ENCODE measurements at regions not wholly inside any gene's neighbourhood (a gene's known extent, or its start where the extent isn't known, plus 50 kb on each side); places are given as distances from the start of the nearest gene placed in this dataset.

GRCh38 chr10:63769367-63769766 is 248.2 kb downstream of the REEP3 start:
- no peak for DNase-seq (ENCODE audit: low read depth, low spot score)
- Histone ChIP-seq H3K9ac (ENCODE audit: insufficient read length, low read depth) (no peak overlapping the region), H3K4me1 (ENCODE audit: insufficient read depth, insufficient read length) (peaks cover 2% of the 10 kb centered on the region), H3K4me3 (ENCODE audit: insufficient read length, low read depth) (no peak overlapping the region), H3K9me3 (ENCODE audit: insufficient read depth, low read length) (no peaks in the 10 kb centered on the region), H3K36me3 (ENCODE audit: insufficient read depth, insufficient read length, low read length) (no peaks in the 10 kb centered on the region), H3K27me3 (ENCODE audit: insufficient read depth, insufficient read length) (no peaks in the 10 kb centered on the region)
- TF ChIP-seq ZNF274 (IDR thresholded peaks at IDR 0.05; ENCODE audit: low read depth, low read length) (no peak), SUZ12 (IDR thresholded peaks at IDR 0.05; ENCODE audit: extremely low read depth, insufficient read depth, insufficient read length) (no peak), YY1 (IDR thresholded peaks at IDR 0.05; ENCODE audit: insufficient read depth, insufficient read length) (no peak)

DNA sequence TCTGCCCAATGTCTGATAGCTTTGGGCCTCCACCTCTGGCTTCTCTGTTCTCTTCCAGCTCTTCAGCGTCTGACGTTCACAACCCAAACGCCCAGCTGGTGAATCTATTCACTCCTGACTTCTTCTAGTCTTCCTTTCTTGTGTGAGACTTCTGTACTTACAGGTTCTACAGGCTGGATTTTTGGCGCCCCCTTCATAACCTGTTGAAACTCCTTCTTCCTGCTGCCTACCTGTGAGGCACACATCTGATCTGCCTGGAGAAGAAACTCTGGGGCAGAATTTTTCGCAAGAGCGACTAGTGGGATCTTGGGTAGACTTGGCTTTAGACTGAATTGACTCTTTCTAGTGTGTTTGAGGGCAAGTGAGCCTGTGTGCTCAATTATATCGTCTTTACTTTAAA is 249.3 kb downstream of the REEP3 start:
- Histone ChIP-seq H3K27me3 (ENCODE audit: insufficient read depth, insufficient read length) (no peaks in the 10 kb centered on the region), H3K4me3 (ENCODE audit: insufficient read length, low read depth) (no peak overlapping the region), H3K4me1 (ENCODE audit: insufficient read depth, insufficient read length) (peaks cover 2% of the 10 kb centered on the region), H3K36me3 (ENCODE audit: insufficient read depth, insufficient read length, low read length) (no peaks in the 10 kb centered on the region), H3K9ac (ENCODE audit: insufficient read length, low read depth) (no peak overlapping the region), H3K9me3 (ENCODE audit: insufficient read depth, low read length) (no peaks in the 10 kb centered on the region)
- no peak for DNase-seq (ENCODE audit: low read depth, low spot score)
- TF ChIP-seq SUZ12 (IDR thresholded peaks at IDR 0.05; ENCODE audit: extremely low read depth, insufficient read depth, insufficient read length) (no peak), ZNF274 (IDR thresholded peaks at IDR 0.05; ENCODE audit: low read depth, low read length) (no peak), YY1 (IDR thresholded peaks at IDR 0.05; ENCODE audit: insufficient read depth, insufficient read length) (no peak)

- Histone ChIP-seq H3K9ac (ENCODE audit: insufficient read length, low read depth) (no peak overlapping the region), H3K4me1 (ENCODE audit: insufficient read depth, insufficient read length) (no peaks in the 10 kb centered on the region), H3K9me3 (ENCODE audit: insufficient read depth, low read length) (no peaks in the 10 kb centered on the region), H3K36me3 (ENCODE audit: insufficient read depth, insufficient read length, low read length) (no peaks in the 10 kb centered on the region), H3K4me3 (ENCODE audit: insufficient read length, low read depth) (no peak overlapping the region), H3K27me3 (ENCODE audit: insufficient read depth, insufficient read length) (no peaks in the 10 kb centered on the region)
- TF ChIP-seq SUZ12 (IDR thresholded peaks at IDR 0.05; ENCODE audit: extremely low read depth, insufficient read depth, insufficient read length) (no peak), ZNF274 (IDR thresholded peaks at IDR 0.05; ENCODE audit: low read depth, low read length) (no peak), YY1 (IDR thresholded peaks at IDR 0.05; ENCODE audit: insufficient read depth, insufficient read length) (no peak)
- no peak for DNase-seq (ENCODE audit: low read depth, low spot score)
Measured at GRCh38 chr10:63772491-63772890, 251.3 kb downstream of the REEP3 start.

DNA sequence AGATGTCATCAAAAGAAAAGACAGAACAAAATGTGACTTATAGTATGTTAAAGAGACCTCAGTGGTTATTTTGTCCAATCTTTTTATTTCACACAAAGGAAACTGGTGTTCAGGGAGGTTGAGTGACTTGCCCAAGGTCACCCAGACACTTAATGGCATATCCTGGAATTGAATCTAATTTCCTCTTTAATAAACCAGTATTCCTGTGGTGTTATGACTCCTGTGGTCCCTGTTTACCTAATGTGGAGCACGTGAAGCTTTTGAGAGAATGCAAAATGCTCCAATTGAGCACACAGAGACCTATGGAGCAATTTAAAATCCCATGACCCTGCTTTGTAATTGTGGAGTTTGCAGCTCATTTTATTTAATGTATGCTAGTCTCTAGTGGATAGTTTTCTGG is 251.9 kb downstream of the REEP3 start:
- Histone ChIP-seq H3K27me3 (ENCODE audit: insufficient read depth, insufficient read length) (no peaks in the 10 kb centered on the region), H3K9ac (ENCODE audit: insufficient read length, low read depth) (no peak overlapping the region), H3K9me3 (ENCODE audit: insufficient read depth, low read length) (no peaks in the 10 kb centered on the region), H3K4me3 (ENCODE audit: insufficient read length, low read depth) (no peak overlapping the region), H3K36me3 (ENCODE audit: insufficient read depth, insufficient read length, low read length) (no peaks in the 10 kb centered on the region), H3K4me1 (ENCODE audit: insufficient read depth, insufficient read length) (no peaks in the 10 kb centered on the region)
- no peak for DNase-seq (ENCODE audit: low read depth, low spot score)
- TF ChIP-seq YY1 (IDR thresholded peaks at IDR 0.05; ENCODE audit: insufficient read depth, insufficient read length): no peak
- TF ChIP-seq SUZ12 (IDR thresholded peaks at IDR 0.05; ENCODE audit: extremely low read depth, insufficient read depth, insufficient read length): no peak
- no peak for TF ChIP-seq ZNF274 (IDR thresholded peaks at IDR 0.05; ENCODE audit: low read depth, low read length)

DNA sequence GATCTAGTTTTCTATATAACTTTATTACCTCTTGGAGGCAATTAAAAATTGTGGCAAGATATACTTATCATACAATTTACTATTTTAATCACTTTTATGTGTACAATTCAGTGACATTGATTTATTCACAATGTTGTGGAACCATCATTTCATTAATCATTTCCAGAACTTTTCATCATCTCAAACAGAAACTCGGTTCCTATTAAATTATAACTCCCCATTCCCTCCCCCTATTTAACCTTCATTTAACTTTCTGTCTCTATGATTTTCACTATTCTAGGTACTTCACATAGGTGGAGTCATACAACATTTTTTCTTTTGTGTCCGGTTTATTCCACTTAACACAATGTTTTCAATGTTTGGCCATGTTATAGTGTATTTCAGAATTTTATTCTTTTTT is 252.8 kb downstream of the REEP3 start:
- H3K4me3 ChIP-seq (ENCODE audit: insufficient read length, low read depth): no peak overlapping the region
- H3K9ac ChIP-seq (ENCODE audit: insufficient read length, low read depth): no peak overlapping the region
- no peaks in the 10 kb centered on the region for H3K9me3 ChIP-seq (ENCODE audit: insufficient read depth, low read length)
- no peaks in the 10 kb centered on the region for H3K4me1 ChIP-seq (ENCODE audit: insufficient read depth, insufficient read length)
- H3K27me3 ChIP-seq (ENCODE audit: insufficient read depth, insufficient read length): no peaks in the 10 kb centered on the region
- no peaks in the 10 kb centered on the region for H3K36me3 ChIP-seq (ENCODE audit: insufficient read depth, insufficient read length, low read length)
- no peak for TF ChIP-seq YY1 (IDR thresholded peaks at IDR 0.05; ENCODE audit: insufficient read depth, insufficient read length)
- TF ChIP-seq SUZ12 (IDR thresholded peaks at IDR 0.05; ENCODE audit: extremely low read depth, insufficient read depth, insufficient read length): no peak
- no peak for TF ChIP-seq ZNF274 (IDR thresholded peaks at IDR 0.05; ENCODE audit: low read depth, low read length)
- DNase-seq (ENCODE audit: low read depth, low spot score): no peak

DNA sequence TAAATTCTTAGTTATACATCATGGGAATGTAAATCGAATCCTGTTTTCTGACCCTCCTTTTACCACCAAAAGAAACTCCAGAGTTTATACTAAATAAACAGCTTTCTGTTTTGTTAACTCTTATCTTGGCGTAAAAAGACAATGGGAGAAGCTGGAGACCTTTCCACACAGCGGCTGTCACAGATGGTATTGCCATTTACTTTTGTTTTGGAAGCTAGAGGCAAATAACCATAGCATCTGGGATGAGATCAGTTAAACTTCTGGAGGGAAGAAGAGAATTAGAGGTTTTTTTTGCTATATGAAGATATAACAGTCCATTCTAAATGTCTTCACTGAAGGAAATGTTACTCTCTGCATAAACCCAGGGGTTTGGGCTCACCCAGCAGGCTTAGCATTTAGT is 258.9 kb downstream of the REEP3 start:
- Histone ChIP-seq H3K36me3 (ENCODE audit: insufficient read depth, insufficient read length, low read length) (no peaks in the 10 kb centered on the region), H3K9ac (ENCODE audit: insufficient read length, low read depth) (no peak overlapping the region), H3K27me3 (ENCODE audit: insufficient read depth, insufficient read length) (no peaks in the 10 kb centered on the region), H3K4me1 (ENCODE audit: insufficient read depth, insufficient read length) (no peaks in the 10 kb centered on the region), H3K4me3 (ENCODE audit: insufficient read length, low read depth) (no peak overlapping the region), H3K9me3 (ENCODE audit: insufficient read depth, low read length) (no peaks in the 10 kb centered on the region)
- no peak for TF ChIP-seq YY1 (IDR thresholded peaks at IDR 0.05; ENCODE audit: insufficient read depth, insufficient read length)
- no peak for TF ChIP-seq SUZ12 (IDR thresholded peaks at IDR 0.05; ENCODE audit: extremely low read depth, insufficient read depth, insufficient read length)
- no peak for TF ChIP-seq ZNF274 (IDR thresholded peaks at IDR 0.05; ENCODE audit: low read depth, low read length)
- no peak for DNase-seq (ENCODE audit: low read depth, low spot score)

DNA sequence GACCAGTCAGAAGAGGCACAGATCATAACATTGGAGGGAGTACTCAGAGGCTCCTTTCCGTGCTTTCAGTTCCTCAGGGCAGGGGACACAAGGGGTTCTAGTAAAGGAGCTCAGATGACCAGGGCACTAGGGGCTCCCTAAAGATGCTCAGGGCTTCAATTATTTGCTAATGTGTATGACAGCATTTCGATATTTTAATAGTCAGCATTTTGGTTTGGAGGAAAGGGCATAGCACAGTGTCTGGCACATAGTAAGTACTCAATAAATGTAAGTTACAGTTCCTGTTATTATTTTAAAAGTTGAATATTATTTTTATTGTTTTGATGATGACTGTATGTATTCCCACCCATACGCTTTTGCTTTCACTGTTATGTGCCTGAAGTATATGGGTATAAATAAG is 260.0 kb downstream of the REEP3 start:
- Histone ChIP-seq H3K36me3 (ENCODE audit: insufficient read depth, insufficient read length, low read length) (no peaks in the 10 kb centered on the region), H3K27me3 (ENCODE audit: insufficient read depth, insufficient read length) (no peaks in the 10 kb centered on the region), H3K4me1 (ENCODE audit: insufficient read depth, insufficient read length) (no peaks in the 10 kb centered on the region), H3K9ac (ENCODE audit: insufficient read length, low read depth) (no peak overlapping the region), H3K4me3 (ENCODE audit: insufficient read length, low read depth) (no peak overlapping the region), H3K9me3 (ENCODE audit: insufficient read depth, low read length) (no peaks in the 10 kb centered on the region)
- TF ChIP-seq ZNF274 (IDR thresholded peaks at IDR 0.05; ENCODE audit: low read depth, low read length) (no peak), SUZ12 (IDR thresholded peaks at IDR 0.05; ENCODE audit: extremely low read depth, insufficient read depth, insufficient read length) (no peak), YY1 (IDR thresholded peaks at IDR 0.05; ENCODE audit: insufficient read depth, insufficient read length) (no peak)
- DNase-seq (ENCODE audit: low read depth, low spot score): no peak

DNA sequence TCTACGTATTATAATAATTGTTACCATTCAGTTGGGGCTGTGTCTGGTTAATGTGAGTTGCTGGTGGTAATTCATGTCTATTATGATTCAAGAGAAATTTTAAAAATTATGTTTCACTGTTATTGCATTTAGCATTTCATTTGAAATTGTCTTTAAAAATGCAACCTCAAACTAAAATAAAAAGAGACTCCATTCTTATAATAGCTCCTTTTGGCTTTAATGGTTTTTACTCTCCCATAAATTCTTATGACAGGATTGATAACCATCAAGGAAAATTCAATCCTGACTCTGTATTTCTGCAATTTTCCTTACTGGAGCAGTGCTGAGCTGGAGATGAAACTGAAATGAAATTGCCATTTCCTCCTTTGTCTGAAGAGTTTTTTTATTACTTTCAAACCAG is 262.7 kb downstream of the REEP3 start:
- no peak for TF ChIP-seq YY1 (IDR thresholded peaks at IDR 0.05; ENCODE audit: insufficient read depth, insufficient read length)
- no peak for TF ChIP-seq SUZ12 (IDR thresholded peaks at IDR 0.05; ENCODE audit: extremely low read depth, insufficient read depth, insufficient read length)
- TF ChIP-seq ZNF274 (IDR thresholded peaks at IDR 0.05; ENCODE audit: low read depth, low read length): no peak
- no peaks in the 10 kb centered on the region for H3K4me1 ChIP-seq (ENCODE audit: insufficient read depth, insufficient read length)
- H3K4me3 ChIP-seq (ENCODE audit: insufficient read length, low read depth): no peak overlapping the region
- no peak overlapping the region for H3K9ac ChIP-seq (ENCODE audit: insufficient read length, low read depth)
- no peak for DNase-seq (ENCODE audit: low read depth, low spot score)
- no peaks in the 10 kb centered on the region for H3K27me3 ChIP-seq (ENCODE audit: insufficient read depth, insufficient read length)
- no peaks in the 10 kb centered on the region for H3K36me3 ChIP-seq (ENCODE audit: insufficient read depth, insufficient read length, low read length)
- H3K9me3 ChIP-seq (ENCODE audit: insufficient read depth, low read length): no peaks in the 10 kb centered on the region

Data from NT2/D1 (cell line).